GM21447 (cell line): ENCODE measurements at regions not wholly inside any gene's neighbourhood (a gene's known extent, or its start where the extent isn't known, plus 50 kb on each side); places are given as distances from the start of the nearest gene placed in this dataset.

Experiments used
- ATAC-seq: cut with Tn5 transposase; IDR thresholded peaks from one replicate; pipeline ENCODE4 v1.9.1; 2021; ENCODE audit not compliant: unreplicated experiment

GRCh38 chr2:38430196-38430595 lies 53.1 kb upstream of the ATL2 start:
- ATAC-seq: no peak

DNA sequence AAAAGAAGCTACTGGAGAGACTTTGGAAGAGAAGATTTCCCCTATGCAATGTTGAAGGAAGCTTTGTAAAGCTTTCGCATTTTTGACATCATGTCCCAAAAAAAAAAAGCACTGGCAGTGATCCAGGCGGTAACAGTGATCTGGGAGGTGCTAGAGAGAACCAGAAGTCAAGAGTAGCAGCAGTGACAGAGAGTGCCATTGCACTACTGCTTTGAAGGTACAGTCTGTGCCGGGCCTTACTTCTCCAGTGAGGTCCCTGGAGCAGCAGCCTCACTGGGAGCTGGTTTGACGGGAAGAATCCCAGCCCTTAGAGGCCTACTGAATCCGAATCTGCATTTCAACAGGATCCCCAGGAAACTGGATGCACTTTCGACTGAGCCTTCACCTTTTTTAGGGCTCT lies 50.9 kb upstream of the ATL2 start:
- no peak for ATAC-seq

DNA sequence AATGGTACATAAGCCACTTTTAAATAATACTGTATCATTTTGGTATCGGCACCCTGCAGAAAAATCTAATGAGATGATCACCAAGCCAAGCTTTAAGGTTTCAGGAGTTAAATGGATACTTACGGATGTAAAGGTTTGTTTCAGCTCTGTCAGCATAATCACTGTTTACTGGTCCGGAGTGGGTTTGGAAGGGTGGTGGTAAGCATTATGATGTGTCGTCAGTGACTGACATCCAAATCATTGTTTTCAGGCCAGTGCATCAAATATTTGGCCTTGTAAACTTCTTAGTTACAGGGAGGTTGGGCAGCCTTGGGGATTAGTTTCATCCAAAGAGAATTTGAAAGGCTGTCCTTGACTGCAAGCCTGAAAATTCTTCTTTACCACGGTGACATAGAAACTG lies 50.0 kb upstream of the ATL2 start:
- ATAC-seq: no peak
